Transverse colon (tissue), 4 donors: ENCODE measurements at regions not wholly inside any gene's neighbourhood (a gene's known extent, or its start where the extent isn't known, plus 50 kb on each side); places are given as distances from the start of the nearest gene placed in this dataset.

Experiments used
- EP300 ChIP-seq: sonication (generic); formaldehyde crosslinking; IDR thresholded peaks from one replicate; pipeline ENCODE4 v1.6.1; 2017; ENCODE audit warnings: antibody characterized with exemption, low read depth
- POLR2A ChIP-seq: fragments of 450-650 bp; IDR thresholded peaks from one replicate; pipeline ENCODE4 v1.6.1; 2016; ENCODE audit warnings: antibody characterized with exemption, mild to moderate bottlenecking, moderate library complexity
- POLR2AphosphoS5 ChIP-seq, 3 donors: sonication (generic); formaldehyde crosslinking; IDR thresholded peaks; one replicate each; pipeline ENCODE4 v1.6.1; 2016; ENCODE audit warnings: antibody characterized with exemption in 3 of 3
- TF ChIP-seq, protein P1 (sequence below), 5 experiments: fragments of 200-600 bp in 3 of 5; fragments of 450-650 bp in 2 of 5; sonication (generic) in 3 of 5; IDR thresholded peaks; 1 replicate in 2 of 5; 2 replicates in 3 of 5; pipeline ENCODE4 v1.5.1; 2016 to 2017; ENCODE audit warnings: antibody characterized with exemption in 5 of 5, inconsistent platforms in 3 of 5, mild to moderate bottlenecking in 2 of 5, moderate library complexity in 1 of 5

DNA sequence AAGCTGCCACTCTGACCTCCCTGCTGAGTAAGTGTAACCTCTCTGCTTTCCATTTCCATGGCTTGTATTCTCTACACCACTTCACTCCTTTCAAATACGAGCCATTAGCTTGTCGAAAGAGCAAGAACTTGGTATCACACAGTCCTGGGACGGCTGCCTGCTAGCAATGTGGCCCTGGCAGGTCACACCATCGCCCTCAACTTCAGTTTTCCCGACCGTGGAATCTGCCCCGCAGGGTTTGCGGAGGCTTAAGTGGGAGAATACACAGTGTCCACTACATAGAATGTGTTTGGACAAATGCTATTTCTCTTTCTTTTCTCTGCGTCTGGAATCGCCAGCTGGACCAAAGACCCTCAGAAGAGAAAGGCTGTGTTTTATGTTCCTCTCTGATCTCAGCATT, 78.6 kb upstream of the STOX2 start:
- TF ChIP-seq, protein P1, sequence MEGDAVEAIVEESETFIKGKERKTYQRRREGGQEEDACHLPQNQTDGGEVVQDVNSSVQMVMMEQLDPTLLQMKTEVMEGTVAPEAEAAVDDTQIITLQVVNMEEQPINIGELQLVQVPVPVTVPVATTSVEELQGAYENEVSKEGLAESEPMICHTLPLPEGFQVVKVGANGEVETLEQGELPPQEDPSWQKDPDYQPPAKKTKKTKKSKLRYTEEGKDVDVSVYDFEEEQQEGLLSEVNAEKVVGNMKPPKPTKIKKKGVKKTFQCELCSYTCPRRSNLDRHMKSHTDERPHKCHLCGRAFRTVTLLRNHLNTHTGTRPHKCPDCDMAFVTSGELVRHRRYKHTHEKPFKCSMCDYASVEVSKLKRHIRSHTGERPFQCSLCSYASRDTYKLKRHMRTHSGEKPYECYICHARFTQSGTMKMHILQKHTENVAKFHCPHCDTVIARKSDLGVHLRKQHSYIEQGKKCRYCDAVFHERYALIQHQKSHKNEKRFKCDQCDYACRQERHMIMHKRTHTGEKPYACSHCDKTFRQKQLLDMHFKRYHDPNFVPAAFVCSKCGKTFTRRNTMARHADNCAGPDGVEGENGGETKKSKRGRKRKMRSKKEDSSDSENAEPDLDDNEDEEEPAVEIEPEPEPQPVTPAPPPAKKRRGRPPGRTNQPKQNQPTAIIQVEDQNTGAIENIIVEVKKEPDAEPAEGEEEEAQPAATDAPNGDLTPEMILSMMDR (IDR thresholded peaks at IDR 0.05) = no peak
- TF ChIP-seq EP300 (no peak), POLR2A (no peak), POLR2AphosphoS5 (IDR thresholded peaks at IDR 0.05) (no peak)
